ENCODE measurements at regions not wholly inside any gene's neighbourhood (a gene's known extent, or its start where the extent isn't known, plus 50 kb on each side); places are given as distances from the start of the nearest gene placed in this dataset.

- Histone ChIP-seq H3K4me2 (replicated peaks; ENCODE audit: extremely low read depth, low read length, poor library complexity, severe bottlenecking) (no peak overlapping the region), H3K36me3 (replicated peaks in 1 of 2; ENCODE audit: control insufficient read depth in 1 of 2, insufficient read depth in 2 of 2, low read length in 2 of 2) (no peaks in the 10 kb centered on the region), H4K20me1 (ENCODE audit: insufficient read depth, low read length) (no peaks in the 10 kb centered on the region), H3K4me1 (ENCODE audit: control insufficient read depth in 1 of 2, insufficient read depth in 2 of 2, low read length in 2 of 2) (no peaks in the 10 kb centered on the region), H3K27ac (ENCODE audit: low read depth in 1 of 2, low read length in 2 of 2) (no peak overlapping the region), H3K9ac (ENCODE audit: insufficient read depth, low read length, poor library complexity, severe bottlenecking) (no peak overlapping the region), H3K27me3 (ENCODE audit: control insufficient read depth in 2 of 2, insufficient read depth in 2 of 2, low read length in 2 of 2) (peaks cover 0 to 3% of the 10 kb centered on the region in 2 donors), H3K4me3 (replicated peaks in 1 of 3; ENCODE audit: low read depth in 2 of 3, low read length in 3 of 3) (no peak overlapping the region), H2AFZ (ENCODE audit: insufficient read depth, low read depth, low read length, poor library complexity, severe bottlenecking) (no peak overlapping the region), H3K79me2 (ENCODE audit: insufficient read depth, low read length) (no peaks in the 10 kb centered on the region), H3K9me3 (replicated peaks in 1 of 2; ENCODE audit: control insufficient read depth in 1 of 2, insufficient read depth in 1 of 2, low read length in 2 of 2) (no peaks in the 10 kb centered on the region)
- no peaks in the 10 kb centered on the region for H3K36me3 Mint-ChIP-seq
- no peak for DNase-seq
- H3K4me3 Mint-ChIP-seq, result no peak overlapping the region
- intact Hi-C loops (cut with micrococcal nuclease), result no loop called here
- H3K4me1 Mint-ChIP-seq, result no peaks in the 10 kb centered on the region
- TF ChIP-seq CTCF (IDR thresholded peaks at IDR 0.05), result no peak
- H3K9me3 Mint-ChIP-seq, result peaks cover 0 to 6% (median 2%) of the 10 kb centered on the region in 7 donors
- WGBS (ENCODE audit: insufficient coverage), result 86% methylated on average over 1 of the region's 10 CpGs
- no peak overlapping the region for H3K27ac Mint-ChIP-seq
- peaks cover 0 to 12% (median 5%) of the 10 kb centered on the region in 3 donors for H3K27me3 Mint-ChIP-seq (ENCODE audit: low read depth in 3 of 3)
These were observed 79.2 kb downstream of the SST start for GRCh38 chr3:187590861-187591576.

GRCh38 chr3:187587076-187587475 is 83.1 kb downstream of the SST start:
- Histone ChIP-seq H3K9ac (ENCODE audit: insufficient read depth, low read length, poor library complexity, severe bottlenecking) (no peak overlapping the region), H3K36me3 (replicated peaks in 1 of 2; ENCODE audit: control insufficient read depth in 1 of 2, insufficient read depth in 2 of 2, low read length in 2 of 2) (no peaks in the 10 kb centered on the region), H3K9me3 (replicated peaks in 1 of 2; ENCODE audit: control insufficient read depth in 1 of 2, insufficient read depth in 1 of 2, low read length in 2 of 2) (no peaks in the 10 kb centered on the region), H3K4me3 (replicated peaks in 1 of 3; ENCODE audit: low read depth in 2 of 3, low read length in 3 of 3) (no peak overlapping the region), H2AFZ (ENCODE audit: insufficient read depth, low read depth, low read length, poor library complexity, severe bottlenecking) (no peak overlapping the region), H3K79me2 (ENCODE audit: insufficient read depth, low read length) (no peaks in the 10 kb centered on the region), H3K27ac (ENCODE audit: low read depth in 1 of 2, low read length in 2 of 2) (no peak overlapping the region), H4K20me1 (ENCODE audit: insufficient read depth, low read length) (no peaks in the 10 kb centered on the region), H3K4me2 (replicated peaks; ENCODE audit: extremely low read depth, low read length, poor library complexity, severe bottlenecking) (no peak overlapping the region), H3K27me3 (ENCODE audit: control insufficient read depth in 2 of 2, insufficient read depth in 2 of 2, low read length in 2 of 2) (no peaks in the 10 kb centered on the region), H3K4me1 (ENCODE audit: control insufficient read depth in 1 of 2, insufficient read depth in 2 of 2, low read length in 2 of 2) (no peaks in the 10 kb centered on the region)
- 64% methylated on average over 4 of the region's 4 CpGs for WGBS (ENCODE audit: insufficient coverage)
- Mint-ChIP-seq H3K4me1 (no peaks in the 10 kb centered on the region), H3K4me3 (no peak overlapping the region), H3K36me3 (no peaks in the 10 kb centered on the region), H3K27me3 (ENCODE audit: low read depth in 3 of 3) (peaks cover 0 to 8% (median 0%) of the 10 kb centered on the region in 3 donors), H3K27ac (no peak overlapping the region), H3K9me3 (peaks cover 0 to 9% (median 3%) of the 10 kb centered on the region in 7 donors)
- no peak for DNase-seq
- intact Hi-C loops (cut with micrococcal nuclease), result no loop called here
- TF ChIP-seq CTCF (IDR thresholded peaks at IDR 0.05), result no peak
